Activated T-cell treated with anti-CD3 and anti-CD28 coated beads, Interleukin-2, amount 50 U/mL, for 24 hours (primary cell): ENCODE measurements at regions not wholly inside any gene's neighbourhood (a gene's known extent, or its start where the extent isn't known, plus 50 kb on each side); places are given as distances from the start of the nearest gene placed in this dataset.

Experiments used
- DNase-seq: peaks from one replicate; pipeline ENCODE4 v3.0.0-alpha.2; 2020
- H3K27ac Mint-ChIP-seq: 2 replicates; pipeline ENCODE4 v1.8.0; 2020; ENCODE audit warnings: mild to moderate bottlenecking, mixed read lengths
- H3K27me3 Mint-ChIP-seq: 2 replicates; pipeline ENCODE4 v1.8.0; 2020; ENCODE audit warnings: mixed read lengths
- H3K36me3 Mint-ChIP-seq: 2 replicates; pipeline ENCODE4 v1.8.0; 2020; ENCODE audit warnings: low read depth, mixed read lengths
- H3K4me1 Mint-ChIP-seq: 2 replicates; pipeline ENCODE4 v1.8.0; 2020; ENCODE audit warnings: low read depth, mixed read lengths
- H3K4me3 Mint-ChIP-seq: 2 replicates; pipeline ENCODE4 v1.8.0; 2020; ENCODE audit warnings: mild to moderate bottlenecking, moderate library complexity, mixed read lengths
- H3K9me3 Mint-ChIP-seq: 2 replicates; pipeline ENCODE4 v1.8.0; 2020; ENCODE audit warnings: mixed read lengths

- no peak overlapping the region for H3K27ac Mint-ChIP-seq
- H3K27me3 Mint-ChIP-seq = no peaks in the 10 kb centered on the region
- DNase-seq = no peak
- peaks cover 28% of the 10 kb centered on the region for H3K9me3 Mint-ChIP-seq
- no peaks in the 10 kb centered on the region for H3K4me1 Mint-ChIP-seq
- no peak overlapping the region for H3K4me3 Mint-ChIP-seq
- H3K36me3 Mint-ChIP-seq = peaks cover 6% of the 10 kb centered on the region
These were observed 56.7 kb upstream of the RAB38 start for GRCh38 chr11:88231894-88232482.

- no peak for DNase-seq
- H3K4me1 Mint-ChIP-seq = no peaks in the 10 kb centered on the region
- no peak overlapping the region for H3K4me3 Mint-ChIP-seq
- peaks cover 52% of the 10 kb centered on the region for H3K9me3 Mint-ChIP-seq
- H3K27ac Mint-ChIP-seq = no peak overlapping the region
- H3K36me3 Mint-ChIP-seq = peaks cover 8% of the 10 kb centered on the region
- no peaks in the 10 kb centered on the region for H3K27me3 Mint-ChIP-seq
These were observed 54.1 kb upstream of the RAB38 start for GRCh38 chr11:88229303-88229702.
